ENCODE measurements at regions not wholly inside any gene's neighbourhood (a gene's known extent, or its start where the extent isn't known, plus 50 kb on each side); places are given as distances from the start of the nearest gene placed in this dataset.

DNA sequence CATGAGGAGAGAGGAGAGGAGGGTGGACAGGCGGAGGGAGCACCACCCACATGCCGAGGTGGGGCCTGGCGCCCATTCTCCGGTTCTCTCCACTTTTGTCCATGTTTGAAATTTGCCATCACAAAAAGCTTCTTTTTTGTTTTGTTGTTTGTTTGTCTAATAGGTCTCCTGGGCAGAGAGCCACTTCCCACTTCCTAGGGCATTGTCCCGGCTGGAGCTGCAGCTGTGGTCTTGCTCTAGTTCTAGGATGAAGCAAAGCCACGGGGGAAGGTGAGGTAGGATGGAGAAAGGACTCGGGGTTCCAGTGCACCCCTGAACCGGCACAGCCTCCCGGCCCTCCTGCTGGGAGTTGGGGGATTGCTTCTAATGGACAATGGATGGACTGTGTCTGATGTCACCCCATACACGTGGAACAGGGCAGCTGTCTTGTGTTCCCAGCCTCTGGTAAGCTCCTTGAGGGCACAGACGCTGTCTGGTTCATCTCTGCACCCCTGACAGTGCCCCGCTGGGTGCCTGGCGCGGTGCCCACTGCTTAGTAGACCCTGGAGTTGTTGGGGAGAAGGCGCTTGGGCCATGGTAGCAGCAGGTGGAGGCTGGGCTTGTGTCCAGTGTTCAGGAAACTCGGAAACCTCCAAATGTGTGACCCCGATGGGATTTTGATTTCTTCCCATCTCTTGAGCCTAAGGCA is 278.4 kb downstream of the NDUFA10 start:
- Histone ChIP-seq H3K4me2 (ENCODE audit: insufficient read depth, low read length) (no peak overlapping the region), H3K36me3 (ENCODE audit: control insufficient read depth, insufficient read depth, low read length) (no peaks in the 10 kb centered on the region), H2AFZ (ENCODE audit: low read depth, low read length) (no peak overlapping the region), H3K79me2 (ENCODE audit: control insufficient read depth, insufficient read depth, low read length) (no peaks in the 10 kb centered on the region), H4K20me1 (replicated peaks; ENCODE audit: control insufficient read depth, insufficient read depth, low read length) (no peaks in the 10 kb centered on the region; the same call in 1 of the 2 replicates), H3K9ac (ENCODE audit: insufficient read depth in 1 of 2, low read depth in 2 of 2, low read length in 2 of 2) (no peak overlapping the region), H3K9me1 (ENCODE audit: control insufficient read depth, insufficient read depth, low read length) (no peaks in the 10 kb centered on the region), H3K9me3 (replicated peaks; ENCODE audit: control insufficient read depth, insufficient read depth, low read depth, low read length) (no peaks in the 10 kb centered on the region), H3K4me3 (no peak overlapping the region), H3K4me1 (replicated peaks in 1 of 2; ENCODE audit: control insufficient read depth in 2 of 2, insufficient read depth in 2 of 2, low read length in 2 of 2) (0 out of 5 replicates have a peak, but pooled peaks cover 0 to 3% of the 10 kb centered on the region in 2 experiments), H3K27ac (ENCODE audit: extremely low read depth, low read depth, low read length) (no peak overlapping the region), H3K27me3 (ENCODE audit: control insufficient read depth in 2 of 2, insufficient read depth in 2 of 2, low read length in 2 of 2) (peaks cover 0 to 40% of the 10 kb centered on the region in 2 experiments; a peak in 2 of 5 replicates)
- DNase-seq (ENCODE audit: extremely low read depth in 1 of 4, low spot score in 3 of 4) = no peak
- 0% methylated on average over 13 of the region's 17 CpGs for WGBS (ENCODE audit: insufficient coverage, low coverage, missing lambda C conversion rate)
- no peak for FAIRE-seq
- intact Hi-C loops (cut with micrococcal nuclease) = no loop called here
- ChIA-PET POLR2A (no interaction called here), CTCF (ENCODE audit: low intra/inter-chr PET ratio) (no interaction called here)
- BruUV-seq (replicated peaks) = no TSS peak
- in situ Hi-C loops (cut with MboI) = no loop called here
- ATAC-seq = no peak
- no peak for TF ChIP-seq CGGBP1 (CRISPR knock-in tag; IDR thresholded peaks at IDR 0.05)
- TF ChIP-seq SNIP1 (IDR thresholded peaks at IDR 0.05; ENCODE audit: low read depth) = no peak
- TF ChIP-seq RB1 (IDR thresholded peaks at IDR 0.05; ENCODE audit: low read depth) = no peak
- TF ChIP-seq ZNF780A (CRISPR knock-in tag; IDR thresholded peaks at IDR 0.05) = no peak
- no peak for TF ChIP-seq TFAM (CRISPR knock-in tag; conservative IDR thresholded peaks at IDR 0.05)
- no peak for TF ChIP-seq ILK (tag; IDR thresholded peaks at IDR 0.05; ENCODE audit: borderline replicate concordance, low read depth)
- no peak for TF ChIP-seq ELK3 (CRISPR knock-in tag; IDR thresholded peaks at IDR 0.05)
- no peak for TF ChIP-seq ZNF347 (CRISPR knock-in tag; IDR thresholded peaks at IDR 0.05; ENCODE audit: low read depth)
- TF ChIP-seq ZSCAN32 (CRISPR knock-in tag; IDR thresholded peaks at IDR 0.05) = no peak
- TF ChIP-seq E4F1 (CRISPR knock-in tag; IDR thresholded peaks at IDR 0.05; ENCODE audit: borderline replicate concordance) = no peak
- TF ChIP-seq CREM (IDR thresholded peaks at IDR 0.05; ENCODE audit: low read depth) = no peak
- TF ChIP-seq ZNF23 (CRISPR knock-in tag; IDR thresholded peaks at IDR 0.05) = no peak
